Stomach (tissue), 4 donors: ENCODE measurements at regions not wholly inside any gene's neighbourhood (a gene's known extent, or its start where the extent isn't known, plus 50 kb on each side); places are given as distances from the start of the nearest gene placed in this dataset.

Experiments
- POLR2A ChIP-seq, 4 donors: fragments of 450-650 bp; IDR thresholded peaks; one replicate each; pipeline ENCODE4 v1.6.1; 2016; ENCODE audit warnings: antibody characterized with exemption in 4 of 4, control low read depth in 2 of 4, mild to moderate bottlenecking in 1 of 4, moderate library complexity in 1 of 4
- POLR2AphosphoS5 ChIP-seq, 3 donors: sonication (generic); formaldehyde crosslinking; IDR thresholded peaks; one replicate each; pipeline ENCODE4 v1.6.1; 2016; ENCODE audit warnings: antibody characterized with exemption in 3 of 3

GRCh38 chr5:176155922-176156359 is 82.3 kb upstream of the SIMC1 start:
- no peak for TF ChIP-seq POLR2A (IDR thresholded peaks at IDR 0.05)
- no peak for TF ChIP-seq POLR2AphosphoS5 (IDR thresholded peaks at IDR 0.05)
